Myocyte (in vitro differentiated cells): ENCODE measurements at regions not wholly inside any gene's neighbourhood (a gene's known extent, or its start where the extent isn't known, plus 50 kb on each side); places are given as distances from the start of the nearest gene placed in this dataset.

Source experiments
- DNase-seq: peaks from one replicate; pipeline ENCODE4 v3.0.0-alpha.2; 2012; ENCODE audit warnings: low read depth

GRCh38 chr1:90149101-90149500 lies 154.2 kb downstream of the ZNF326 start:
- DNase-seq, result no peak

- no peak for DNase-seq
These were observed 152.2 kb downstream of the ZNF326 start for GRCh38 chr1:90147093-90147492.

GRCh38 chr1:90144820-90145219 lies 149.9 kb downstream of the ZNF326 start:
- no peak for DNase-seq

- DNase-seq, result no peak
These were observed 148.7 kb downstream of the ZNF326 start for GRCh38 chr1:90143591-90143990.

- DNase-seq, result no peak
These were observed 147.8 kb downstream of the ZNF326 start for GRCh38 chr1:90142697-90143096.

- no peak for DNase-seq
These were observed 144.9 kb downstream of the ZNF326 start for GRCh38 chr1:90139837-90140236.

- no peak for DNase-seq
These were observed 140.4 kb downstream of the ZNF326 start for GRCh38 chr1:90135286-90135685.

- DNase-seq, result no peak
These were observed 139.5 kb downstream of the ZNF326 start for GRCh38 chr1:90134175-90134955.

- peak; percentile 34 for DNase-seq
These were observed 138.2 kb downstream of the ZNF326 start for GRCh38 chr1:90133133-90133532.

- no peak for DNase-seq
These were observed 137.4 kb downstream of the ZNF326 start for GRCh38 chr1:90132306-90132705.

GRCh38 chr1:90127288-90127953 lies 132.5 kb downstream of the ZNF326 start:
- DNase-seq, result no peak

- no peak for DNase-seq
These were observed 131.9 kb downstream of the ZNF326 start for GRCh38 chr1:90126834-90127233.

GRCh38 chr1:90122654-90123340 lies 127.9 kb downstream of the ZNF326 start:
- no peak for DNase-seq

GRCh38 chr1:90114521-90115141 lies 119.7 kb downstream of the ZNF326 start:
- DNase-seq, result peak; percentile 69

- no peak for DNase-seq
These were observed 113.1 kb downstream of the ZNF326 start for GRCh38 chr1:90107990-90108389.

- no peak for DNase-seq
These were observed 111.4 kb downstream of the ZNF326 start for GRCh38 chr1:90106311-90106710.

- DNase-seq, result no peak
These were observed 110.1 kb downstream of the ZNF326 start for GRCh38 chr1:90104941-90105538.

- DNase-seq, result no peak
These were observed 105.7 kb downstream of the ZNF326 start for GRCh38 chr1:90100566-90100965.

- DNase-seq, result no peak
These were observed 97.5 kb downstream of the ZNF326 start for GRCh38 chr1:90092441-90092840.
